ENCODE measurements at regions not wholly inside any gene's neighbourhood (a gene's known extent, or its start where the extent isn't known, plus 50 kb on each side); places are given as distances from the start of the nearest gene placed in this dataset.

GRCh38 chr18:64734063-64734462 lies 585.2 kb upstream of the LINC00305 start:
- TF ChIP-seq CTCF (IDR thresholded peaks at IDR 0.05) (no peak), POLR2A (IDR thresholded peaks at IDR 0.05) (no peak), POLR2AphosphoS5 (IDR thresholded peaks at IDR 0.05) (no peak)
